Endometrium (tissue), 2 donors: ENCODE measurements at regions not wholly inside any gene's neighbourhood (a gene's known extent, or its start where the extent isn't known, plus 50 kb on each side); places are given as distances from the start of the nearest gene placed in this dataset.

ENCODE experiments used
- FAIRE-seq: peaks from 2 replicates; lab custom pipeline; 2012; peaks lifted over from hg19 to GRCh38; lab: Jason Lieb, UNC
- donor health status: control.
- donor health status: control.

GRCh38 chr2:146003337-146003736 is 1483.4 kb upstream of the ZEB2 start:
- FAIRE-seq: no peak

DNA sequence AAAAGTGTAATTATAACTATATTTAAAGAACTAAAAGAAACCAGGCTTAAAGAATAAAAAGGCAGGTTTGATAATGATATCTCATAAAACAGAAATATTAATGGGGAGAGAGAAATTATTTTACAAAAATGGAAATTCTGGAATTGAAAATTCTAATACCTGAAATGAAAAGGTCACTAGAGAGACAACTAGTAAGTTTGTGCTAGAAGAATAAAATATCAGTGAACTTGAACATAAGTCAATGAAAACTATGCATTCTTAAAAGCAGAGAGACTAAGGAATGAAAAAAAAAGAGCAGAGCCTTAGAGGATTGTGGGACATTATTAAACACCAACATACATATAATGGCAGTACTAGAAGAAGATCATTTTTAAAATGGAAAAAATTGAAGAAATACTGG is 1475.0 kb upstream of the ZEB2 start:
- no peak for FAIRE-seq

- no peak for FAIRE-seq
Observed at GRCh38 chr2:145992572-145992971, 1472.7 kb upstream of the ZEB2 start.

DNA sequence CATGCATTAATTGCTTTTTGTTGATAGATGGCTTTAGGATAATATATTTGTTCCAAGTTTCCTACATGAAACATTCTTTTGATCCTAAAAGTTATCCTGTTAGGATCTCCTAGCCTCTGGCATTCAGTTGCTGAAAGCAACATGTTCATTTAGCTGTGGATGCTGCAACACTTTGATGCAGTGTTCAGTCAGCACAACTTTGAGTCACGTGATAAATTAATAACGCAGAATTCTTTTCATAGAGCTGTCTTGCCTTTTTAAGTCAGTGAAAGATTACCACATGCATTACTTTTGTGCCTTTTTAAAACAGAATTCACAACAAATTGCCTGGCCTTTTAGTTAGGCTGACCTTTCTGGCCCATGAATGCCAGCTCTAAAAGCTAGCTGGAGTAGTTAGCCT is 1467.9 kb upstream of the ZEB2 start:
- no peak for FAIRE-seq

DNA sequence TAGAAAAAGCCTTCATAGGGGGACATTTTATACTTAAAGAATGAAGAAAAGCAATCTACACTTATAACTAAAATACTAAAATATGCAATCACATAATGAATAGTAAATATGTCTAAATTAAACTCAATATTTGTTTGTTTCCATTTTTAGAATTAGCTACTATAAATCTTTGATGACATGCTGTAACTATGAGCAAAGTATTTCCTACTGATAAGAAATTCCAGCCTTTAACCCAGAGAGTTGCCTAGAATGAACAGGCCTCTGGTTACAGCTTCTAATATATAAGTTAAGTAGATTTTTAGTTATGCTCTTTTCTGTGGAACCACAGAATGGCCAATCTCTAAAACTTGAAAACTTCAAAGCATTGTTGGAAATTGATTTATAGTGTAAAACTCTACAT is 1465.6 kb upstream of the ZEB2 start:
- no peak for FAIRE-seq

DNA sequence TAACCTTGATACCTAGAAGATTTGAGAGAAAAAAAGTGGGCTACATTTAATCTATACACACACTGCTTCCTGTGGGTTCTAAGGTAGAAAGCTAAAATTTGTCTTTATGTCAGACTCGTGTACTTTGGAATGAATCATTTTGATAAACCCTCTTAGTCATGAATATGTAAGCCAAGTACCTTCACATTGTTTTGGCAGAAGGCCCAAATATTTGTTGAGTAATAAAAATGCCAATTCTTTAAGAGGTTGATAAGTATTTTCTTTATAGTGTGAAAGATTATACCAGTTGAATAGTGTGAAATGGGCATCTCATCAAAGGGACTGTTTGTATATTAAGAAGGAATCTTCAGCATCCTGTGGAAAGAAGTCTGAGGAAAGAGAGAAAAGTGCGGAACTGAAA is 1464.7 kb upstream of the ZEB2 start:
- FAIRE-seq: no peak

GRCh38 chr2:145980318-145980717 is 1460.4 kb upstream of the ZEB2 start:
- no peak for FAIRE-seq

- FAIRE-seq: no peak
Observed at GRCh38 chr2:145975406-145975805, 1455.5 kb upstream of the ZEB2 start.

- no peak for FAIRE-seq
Observed at GRCh38 chr2:145961846-145962245, 1441.9 kb upstream of the ZEB2 start.

DNA sequence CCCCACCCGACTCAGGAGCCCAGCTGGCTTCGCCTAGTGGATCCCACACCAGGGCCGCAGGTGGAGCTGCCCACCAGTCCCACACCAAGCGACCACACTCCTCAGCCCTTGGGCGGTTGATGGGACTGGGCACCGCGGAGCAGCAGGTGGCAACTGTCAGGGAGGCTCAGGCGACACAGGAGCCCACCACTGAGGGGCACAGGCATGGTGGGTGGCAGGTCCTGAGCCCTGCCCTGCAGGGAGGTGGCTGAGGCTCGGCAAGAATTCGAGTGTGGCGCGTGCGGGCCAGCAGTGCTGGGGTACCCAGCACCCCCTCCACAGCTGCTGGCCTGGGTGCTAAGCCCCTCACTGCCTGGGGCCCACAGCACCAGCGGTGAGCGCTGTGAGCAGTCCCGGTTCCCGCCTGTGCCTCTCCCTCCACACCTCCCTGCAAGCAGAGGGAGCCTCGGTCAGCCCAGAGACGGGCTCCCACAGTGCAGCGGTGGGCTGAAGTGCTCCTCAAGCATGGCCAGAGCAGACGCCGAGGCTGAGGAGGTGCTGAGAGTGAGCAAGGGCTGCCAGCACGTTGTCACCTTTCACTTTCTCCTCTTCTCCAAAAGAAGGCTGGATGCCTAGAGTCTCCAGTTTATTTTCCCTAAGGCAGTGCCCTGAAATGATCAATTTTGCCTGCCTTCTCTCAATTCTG is 1440.7 kb upstream of the ZEB2 start:
- FAIRE-seq: no peak

- FAIRE-seq: no peak
Observed at GRCh38 chr2:145958611-145959010, 1438.7 kb upstream of the ZEB2 start.

GRCh38 chr2:145957929-145958328 is 1438.0 kb upstream of the ZEB2 start:
- no peak for FAIRE-seq

GRCh38 chr2:145939949-145940348 is 1420.0 kb upstream of the ZEB2 start:
- FAIRE-seq: no peak

DNA sequence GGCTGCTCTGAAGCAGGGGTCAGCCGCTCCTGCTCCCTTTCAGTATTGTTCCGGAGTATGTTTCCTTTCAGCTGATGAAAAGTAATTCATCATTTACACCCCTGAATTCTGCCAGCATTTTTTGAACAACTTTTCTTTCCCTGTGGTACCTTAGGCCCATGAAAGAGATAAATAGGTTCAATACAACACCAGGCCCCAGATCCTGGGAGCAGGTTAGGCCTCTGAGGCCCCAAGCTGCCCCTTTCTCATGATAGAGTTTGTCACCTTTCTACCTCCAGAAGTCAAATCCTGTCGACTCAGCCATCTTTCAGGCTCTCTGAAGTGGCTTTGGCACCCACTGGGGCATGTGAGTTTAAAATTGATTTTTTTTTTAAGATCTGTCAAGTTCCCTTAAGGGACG is 1415.1 kb upstream of the ZEB2 start:
- no peak for FAIRE-seq

DNA sequence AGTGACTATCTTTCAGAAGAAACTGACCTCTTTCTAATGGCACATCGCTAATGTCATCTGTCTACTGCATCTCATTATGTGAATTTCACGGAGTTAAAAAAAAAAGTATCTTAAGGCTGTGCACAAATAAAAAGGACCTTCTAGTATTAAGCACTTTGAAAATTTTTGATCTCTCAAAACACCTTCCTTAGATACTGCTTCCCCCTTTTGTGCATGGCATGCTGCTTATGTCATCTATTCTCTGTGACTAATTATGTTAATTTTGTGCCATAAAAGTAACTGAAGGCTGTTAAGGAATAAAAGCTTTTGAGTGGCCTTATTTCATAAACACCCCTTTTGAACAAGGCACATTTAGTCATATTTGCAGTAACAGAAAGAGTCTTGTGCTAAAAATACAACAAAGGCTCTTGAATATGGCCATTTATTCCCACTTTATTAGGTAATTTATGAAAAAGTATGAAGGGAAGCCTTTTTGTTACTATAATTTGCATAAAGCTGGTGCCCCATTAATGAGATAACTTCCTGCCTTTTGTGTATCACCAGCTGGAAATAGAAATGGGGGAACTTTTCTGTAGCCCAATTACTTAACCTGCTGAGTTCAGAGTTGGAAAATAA is 1412.0 kb upstream of the ZEB2 start:
- no peak for FAIRE-seq

GRCh38 chr2:145930318-145930717 is 1410.4 kb upstream of the ZEB2 start:
- FAIRE-seq: no peak

DNA sequence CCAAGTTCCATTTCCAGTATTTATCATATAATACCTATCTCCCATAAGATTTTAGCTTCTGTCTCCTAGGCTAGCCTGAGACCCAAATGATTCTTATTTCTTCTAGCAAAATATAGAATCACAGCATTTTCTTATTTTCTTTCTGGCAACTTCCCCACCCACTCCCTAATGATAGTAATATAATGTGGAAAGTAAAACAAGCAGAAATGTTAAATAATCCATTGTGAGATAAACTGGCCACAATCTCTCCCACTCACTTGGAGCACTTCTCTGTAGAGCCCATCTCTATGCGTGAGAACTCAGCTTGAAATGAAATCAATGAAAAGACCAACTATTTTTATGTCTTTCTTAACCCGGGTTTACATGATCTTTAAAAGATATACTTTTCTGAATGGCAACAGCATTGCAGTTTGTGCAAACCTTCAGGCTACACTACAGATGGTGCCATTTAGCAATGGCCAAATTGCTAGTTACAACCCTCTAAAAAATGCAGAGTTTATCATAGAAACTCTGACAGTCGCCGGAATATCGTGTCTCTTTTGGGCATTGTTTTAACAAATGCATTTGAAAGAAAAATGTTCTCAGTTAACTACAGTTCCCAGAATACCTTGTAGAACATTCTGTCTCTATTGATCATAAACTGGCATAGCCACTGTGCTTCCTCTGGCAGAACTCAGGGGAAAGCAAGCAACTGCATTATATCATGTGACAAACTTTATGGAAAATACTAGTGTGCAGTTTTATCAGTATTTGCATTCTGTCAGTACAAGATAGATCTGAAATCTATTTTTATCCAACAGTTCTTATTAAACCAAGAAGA is 1407.4 kb upstream of the ZEB2 start:
- no peak for FAIRE-seq

DNA sequence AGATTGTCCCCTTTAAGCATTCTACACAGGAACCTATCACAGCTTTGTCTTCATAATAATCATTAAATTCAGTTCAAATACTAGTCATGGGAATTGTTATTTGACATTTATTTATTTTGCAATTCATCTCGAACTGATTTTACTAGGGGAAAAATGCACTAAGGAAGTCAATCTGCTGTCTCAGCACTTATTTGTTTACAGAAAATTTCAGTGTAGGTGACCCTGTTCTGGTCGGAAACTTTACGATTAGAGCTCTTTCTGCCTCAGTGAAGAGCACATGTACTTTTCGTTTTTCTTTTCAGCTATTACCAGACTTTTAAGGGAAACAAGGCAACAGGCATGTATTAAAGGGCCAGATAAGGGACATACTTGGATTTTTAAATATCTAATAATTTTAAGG is 1405.7 kb upstream of the ZEB2 start:
- FAIRE-seq: no peak

GRCh38 chr2:145919477-145919876 is 1399.6 kb upstream of the ZEB2 start:
- peak; percentile 72 for FAIRE-seq

- no peak for FAIRE-seq
Observed at GRCh38 chr2:145918951-145919350, 1399.0 kb upstream of the ZEB2 start.

DNA sequence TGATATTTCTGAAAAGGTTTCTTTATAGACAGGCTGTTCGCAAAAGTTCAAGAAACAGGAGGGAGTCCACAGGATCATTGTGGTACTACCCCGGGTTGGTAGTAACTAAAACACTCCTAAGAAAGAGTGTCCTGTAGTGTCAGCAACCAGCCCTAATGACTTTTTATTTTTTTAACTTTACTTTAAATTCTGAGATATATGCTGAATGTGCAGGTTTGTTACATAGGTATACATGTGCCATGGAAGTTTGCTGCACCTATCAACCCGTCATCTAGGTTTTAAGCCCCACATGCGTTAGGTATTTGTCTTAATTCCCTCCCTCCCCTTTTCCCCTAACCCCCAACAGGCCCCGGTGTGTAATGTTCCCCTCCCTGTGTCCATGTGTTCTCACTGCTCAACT is 1396.9 kb upstream of the ZEB2 start:
- no peak for FAIRE-seq

DNA sequence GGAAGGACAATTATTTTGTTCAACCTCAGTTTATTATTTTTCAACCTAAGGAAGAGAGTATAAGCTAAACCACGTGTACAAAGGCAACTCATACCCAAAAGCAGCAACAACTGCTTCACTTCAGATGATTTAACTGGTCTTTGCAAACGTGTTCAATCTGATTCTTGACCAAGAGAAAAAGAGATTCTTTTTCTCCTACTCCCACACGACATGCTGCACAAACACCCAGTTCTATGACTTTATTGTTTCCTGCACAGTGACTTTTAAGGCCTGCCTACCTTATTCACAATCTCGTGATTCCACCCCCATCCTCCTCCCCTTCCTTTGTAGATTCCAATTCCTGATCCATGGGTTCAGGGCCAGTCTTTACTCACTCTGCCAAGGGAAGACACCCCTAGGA is 1394.8 kb upstream of the ZEB2 start:
- FAIRE-seq: no peak

- FAIRE-seq: no peak
Observed at GRCh38 chr2:145910416-145910815, 1390.5 kb upstream of the ZEB2 start.
